ENCODE measurements at regions not wholly inside any gene's neighbourhood (a gene's known extent, or its start where the extent isn't known, plus 50 kb on each side); places are given as distances from the start of the nearest gene placed in this dataset.

DNA sequence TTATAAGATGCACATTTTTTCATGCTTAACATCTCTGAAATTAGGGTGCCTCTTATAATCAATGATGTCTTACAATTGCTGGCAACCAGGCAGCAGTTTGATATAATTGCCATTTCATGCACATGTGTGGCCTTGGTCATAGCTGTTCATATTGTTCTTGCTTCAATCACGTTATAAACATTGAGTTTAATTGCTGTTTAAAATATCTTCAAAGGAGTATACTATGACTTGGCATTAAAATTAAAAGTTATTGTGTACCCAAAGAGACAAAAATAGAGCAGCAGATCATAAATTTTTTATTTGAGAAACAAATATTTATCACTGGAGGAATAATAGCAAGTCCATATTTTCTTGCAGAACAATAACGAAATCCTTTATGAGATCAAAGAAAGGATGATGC lies 325.5 kb downstream of the LMX1A start:
- TF ChIP-seq, protein P1, sequence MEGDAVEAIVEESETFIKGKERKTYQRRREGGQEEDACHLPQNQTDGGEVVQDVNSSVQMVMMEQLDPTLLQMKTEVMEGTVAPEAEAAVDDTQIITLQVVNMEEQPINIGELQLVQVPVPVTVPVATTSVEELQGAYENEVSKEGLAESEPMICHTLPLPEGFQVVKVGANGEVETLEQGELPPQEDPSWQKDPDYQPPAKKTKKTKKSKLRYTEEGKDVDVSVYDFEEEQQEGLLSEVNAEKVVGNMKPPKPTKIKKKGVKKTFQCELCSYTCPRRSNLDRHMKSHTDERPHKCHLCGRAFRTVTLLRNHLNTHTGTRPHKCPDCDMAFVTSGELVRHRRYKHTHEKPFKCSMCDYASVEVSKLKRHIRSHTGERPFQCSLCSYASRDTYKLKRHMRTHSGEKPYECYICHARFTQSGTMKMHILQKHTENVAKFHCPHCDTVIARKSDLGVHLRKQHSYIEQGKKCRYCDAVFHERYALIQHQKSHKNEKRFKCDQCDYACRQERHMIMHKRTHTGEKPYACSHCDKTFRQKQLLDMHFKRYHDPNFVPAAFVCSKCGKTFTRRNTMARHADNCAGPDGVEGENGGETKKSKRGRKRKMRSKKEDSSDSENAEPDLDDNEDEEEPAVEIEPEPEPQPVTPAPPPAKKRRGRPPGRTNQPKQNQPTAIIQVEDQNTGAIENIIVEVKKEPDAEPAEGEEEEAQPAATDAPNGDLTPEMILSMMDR (conservative IDR thresholded peaks at IDR 0.05 in 1 of 2, IDR thresholded peaks at IDR 0.05 in 1 of 2; ENCODE audit: extremely low read depth in 1 of 2, insufficient read depth in 1 of 2, low read depth in 1 of 2, low read length in 2 of 2), result no peak
- no peak for TF ChIP-seq EZH2 (IDR thresholded peaks at IDR 0.05; ENCODE audit: borderline replicate concordance, low read length)

All from mammary epithelial cell (primary cell).